Small intestine (tissue), 7 donors: ENCODE measurements at regions not wholly inside any gene's neighbourhood (a gene's known extent, or its start where the extent isn't known, plus 50 kb on each side); places are given as distances from the start of the nearest gene placed in this dataset.
"Not testable (repeated sequence)": the region's sequence is repeated elsewhere in the genome, so short reads cannot be mapped to it uniquely, and the experiment has no call there.

Experiments used
- DNase-seq, 2 donors: peaks; one replicate each; pipeline versions ENCODE4 v3.0.0 to v3.0.0-alpha.2; 2013
- FAIRE-seq: peaks from 2 replicates; lab custom pipeline; 2012; peaks lifted over from hg19 to GRCh38; lab: Jason Lieb, UNC
- H3K27ac ChIP-seq, 3 donors: one replicate each; pipeline ENCODE4 v1.5.1; 2013; ENCODE audit warnings: low read length in 2 of 3, mild to moderate bottlenecking in 2 of 3, control low read depth in 1 of 3, inconsistent platforms in 1 of 3, low read depth in 1 of 3, moderate library complexity in 1 of 3
- H3K27me3 ChIP-seq, 3 donors: one replicate each; pipeline ENCODE4 v1.6.1; 2013; ENCODE audit warnings: low read length in 3 of 3, inconsistent platforms in 1 of 3; ENCODE audit not compliant: control insufficient read depth in 3 of 3, insufficient read depth in 3 of 3
- H3K36me3 ChIP-seq, 3 donors: one replicate each; pipeline ENCODE4 v1.6.1; 2013; ENCODE audit warnings: low read length in 3 of 3, inconsistent platforms in 1 of 3, low read depth in 1 of 3, mild to moderate bottlenecking in 1 of 3, moderate library complexity in 1 of 3; ENCODE audit not compliant: control insufficient read depth in 3 of 3, insufficient read depth in 2 of 3
- H3K4me1 ChIP-seq, 3 donors: one replicate each; pipeline ENCODE4 v1.6.1; 2013; ENCODE audit warnings: low read length in 2 of 3, inconsistent platforms in 1 of 3, low read depth in 1 of 3, mild to moderate bottlenecking in 1 of 3, moderate library complexity in 1 of 3; ENCODE audit not compliant: control insufficient read depth in 3 of 3, insufficient read depth in 2 of 3
- H3K4me3 ChIP-seq, 3 donors: one replicate each; pipeline ENCODE4 v1.5.1; 2013; ENCODE audit warnings: low read length in 3 of 3, control low read depth in 1 of 3, inconsistent platforms in 1 of 3, low read depth in 1 of 3, mild to moderate bottlenecking in 1 of 3, moderate library complexity in 1 of 3
- H3K9me3 ChIP-seq, 2 donors: one replicate each; pipeline ENCODE4 v1.6.1; 2013; ENCODE audit warnings: low read depth in 1 of 2, low read length in 1 of 2; ENCODE audit not compliant: control insufficient read depth in 2 of 2, insufficient read depth in 1 of 2
- WGBS, 3 donors: extraction: QIAGEN DNeasy Blood & Tissue Kit; methylation state at CpG; one replicate each; pipeline ENCODE4 v1.1.7; 2013; 5-methylcytosine and 5-hydroxymethylcytosine counted together
- donor health status: healthy with polysubstance abuse.
- donor health status: control.
- donor health status: control.
- donor health status: Bipolar disorder and iron deficiency.
- donor health status: healthy.

- Histone ChIP-seq H3K4me3 (no peak overlapping the region), H3K9me3 (peaks cover 0 to 4% of the 10 kb centered on the region in 2 donors), H3K27me3 (no peaks in the 10 kb centered on the region), H3K4me1 (no peaks in the 10 kb centered on the region), H3K36me3 (no peaks in the 10 kb centered on the region), H3K27ac (no peak overlapping the region)
- 79 to 90% (median 80%) methylated on average over 4 of the region's 4 CpGs for WGBS, 3 donors
- DNase-seq (no peak), FAIRE-seq (no peak)
Measured at GRCh38 chr9:2390028-2390427, 231.6 kb upstream of the VLDLR start.

GRCh38 chr9:2391509-2392132 is 230.0 kb upstream of the VLDLR start:
- H3K4me3 ChIP-seq, H3K4me1 ChIP-seq, FAIRE-seq, H3K27me3 ChIP-seq, DNase-seq, H3K9me3 ChIP-seq, H3K27ac ChIP-seq, H3K36me3 ChIP-seq: not testable (repeated sequence)

GRCh38 chr9:2394087-2394741 is 227.4 kb upstream of the VLDLR start:
- not testable (repeated sequence) for H3K27me3 ChIP-seq, H3K4me1 ChIP-seq, H3K4me3 ChIP-seq, DNase-seq, H3K36me3 ChIP-seq, H3K27ac ChIP-seq, H3K9me3 ChIP-seq
- peak; percentile 67 for FAIRE-seq

GRCh38 chr9:2395814-2396612 is 225.6 kb upstream of the VLDLR start:
- DNase-seq (no peak), FAIRE-seq (no peak)
- Histone ChIP-seq H3K27me3 (no peaks in the 10 kb centered on the region), H3K27ac (no peak overlapping the region), H3K36me3 (no peaks in the 10 kb centered on the region), H3K4me1 (no peaks in the 10 kb centered on the region), H3K4me3 (no peak overlapping the region), H3K9me3 (no peaks in the 10 kb centered on the region)
- 47 to 70% (median 49%) methylated on average over 2 of the region's 2 CpGs for WGBS, 3 donors

- Histone ChIP-seq H3K4me1 (no peaks in the 10 kb centered on the region), H3K9me3 (no peaks in the 10 kb centered on the region), H3K27ac (no peak overlapping the region), H3K36me3 (no peaks in the 10 kb centered on the region), H3K27me3 (no peaks in the 10 kb centered on the region), H3K4me3 (no peak overlapping the region)
- WGBS, 3 donors = 6 to 40% (median 36%) methylated on average over 1 of the region's 1 CpG
- no peak for FAIRE-seq
- no peak for DNase-seq
Measured at GRCh38 chr9:2396622-2397285, 224.8 kb upstream of the VLDLR start.

- not testable (repeated sequence) for H3K9me3 ChIP-seq, H3K36me3 ChIP-seq, H3K4me3 ChIP-seq, H3K4me1 ChIP-seq, H3K27me3 ChIP-seq, FAIRE-seq, DNase-seq, H3K27ac ChIP-seq
Measured at GRCh38 chr9:2397875-2398274, 223.7 kb upstream of the VLDLR start.

- WGBS, 3 donors = 67 to 72% (median 70%) methylated on average over 3 of the region's 3 CpGs
- H3K9me3 ChIP-seq = peaks cover 0 to 12% of the 10 kb centered on the region in 2 donors
- H3K27me3 ChIP-seq, H3K4me1 ChIP-seq, H3K27ac ChIP-seq, H3K36me3 ChIP-seq, DNase-seq, FAIRE-seq, H3K4me3 ChIP-seq: not testable (repeated sequence)
Measured at GRCh38 chr9:2401746-2402145, 219.8 kb upstream of the VLDLR start.

GRCh38 chr9:2403701-2404100 is 217.9 kb upstream of the VLDLR start:
- Histone ChIP-seq H3K4me3 (no peak overlapping the region), H3K27ac (no peak overlapping the region), H3K27me3 (no peaks in the 10 kb centered on the region), H3K9me3 (peaks cover 0 to 12% of the 10 kb centered on the region in 2 donors), H3K4me1 (no peaks in the 10 kb centered on the region), H3K36me3 (no peaks in the 10 kb centered on the region)
- WGBS, 3 donors = 0 to 80% (median 4%) methylated on average over 1 of the region's 1 CpG
- FAIRE-seq (no peak), DNase-seq (no peak)
